GM18508 (cell line): ENCODE measurements at regions not wholly inside any gene's neighbourhood (a gene's known extent, or its start where the extent isn't known, plus 50 kb on each side); places are given as distances from the start of the nearest gene placed in this dataset.

Source experiments
- ATAC-seq: cut with Tn5 transposase; IDR thresholded peaks from one replicate; pipeline ENCODE4 v1.9.1; 2021; ENCODE audit warnings: moderate number of reproducible peaks; ENCODE audit not compliant: insufficient read depth, unreplicated experiment

- no peak for ATAC-seq
These were observed 528.1 kb upstream of the FZD8 start for GRCh38 chr10:36170142-36170719.

GRCh38 chr10:36168777-36169176 is 526.7 kb upstream of the FZD8 start:
- ATAC-seq = no peak

- ATAC-seq = no peak
These were observed 522.7 kb upstream of the FZD8 start for GRCh38 chr10:36164556-36165504.

- no peak for ATAC-seq
These were observed 521.7 kb upstream of the FZD8 start for GRCh38 chr10:36163827-36164226.

GRCh38 chr10:36157486-36157885 is 515.4 kb upstream of the FZD8 start:
- ATAC-seq = no peak

- no peak for ATAC-seq
These were observed 506.1 kb upstream of the FZD8 start for GRCh38 chr10:36148207-36148606.

GRCh38 chr10:36147529-36147928 is 505.4 kb upstream of the FZD8 start:
- no peak for ATAC-seq

- ATAC-seq = no peak
These were observed 499.9 kb upstream of the FZD8 start for GRCh38 chr10:36141856-36142560.

GRCh38 chr10:36129051-36129450 is 487.0 kb upstream of the FZD8 start:
- no peak for ATAC-seq

GRCh38 chr10:36126076-36126475 is 484.0 kb upstream of the FZD8 start:
- ATAC-seq = no peak

GRCh38 chr10:36119455-36119854 is 477.4 kb upstream of the FZD8 start:
- ATAC-seq = no peak

GRCh38 chr10:36118314-36118713 is 476.2 kb upstream of the FZD8 start:
- no peak for ATAC-seq

- no peak for ATAC-seq
These were observed 475.8 kb upstream of the FZD8 start for GRCh38 chr10:36117890-36118289.

GRCh38 chr10:36117231-36117630 is 475.1 kb upstream of the FZD8 start:
- no peak for ATAC-seq

- ATAC-seq = no peak
These were observed 474.6 kb upstream of the FZD8 start for GRCh38 chr10:36116731-36117130.

- ATAC-seq = no peak
These were observed 473.9 kb upstream of the FZD8 start for GRCh38 chr10:36116040-36116439.

- ATAC-seq = no peak
These were observed 473.3 kb upstream of the FZD8 start for GRCh38 chr10:36115364-36115763.

GRCh38 chr10:36114913-36115312 is 472.8 kb upstream of the FZD8 start:
- no peak for ATAC-seq

GRCh38 chr10:36114141-36114540 is 472.0 kb upstream of the FZD8 start:
- no peak for ATAC-seq

GRCh38 chr10:36111676-36112075 is 469.6 kb upstream of the FZD8 start:
- ATAC-seq = no peak

- ATAC-seq = no peak
These were observed 468.0 kb upstream of the FZD8 start for GRCh38 chr10:36110097-36110496.
